ENCODE measurements at regions not wholly inside any gene's neighbourhood (a gene's known extent, or its start where the extent isn't known, plus 50 kb on each side); places are given as distances from the start of the nearest gene placed in this dataset.

DNA sequence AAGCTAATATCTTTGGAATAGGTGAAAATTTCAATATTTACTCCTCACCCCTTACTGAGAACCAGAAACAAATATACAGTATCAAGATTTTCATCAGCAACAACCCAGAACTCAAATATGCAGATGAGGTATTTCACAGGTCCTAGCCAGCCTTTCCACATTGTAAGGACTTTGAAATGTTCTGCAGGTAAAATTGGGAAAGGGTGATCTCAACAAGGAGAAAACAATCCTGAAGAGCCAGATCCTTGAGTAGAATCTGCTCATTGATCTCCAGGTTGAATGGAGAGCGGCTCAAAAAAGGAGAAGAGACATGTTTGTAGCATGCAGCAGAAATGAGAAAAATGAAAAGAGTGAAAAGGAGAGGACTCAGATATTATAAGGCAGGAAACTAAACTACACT lies 493.3 kb upstream of the NAALADL2 start:
- TF ChIP-seq, protein P1, sequence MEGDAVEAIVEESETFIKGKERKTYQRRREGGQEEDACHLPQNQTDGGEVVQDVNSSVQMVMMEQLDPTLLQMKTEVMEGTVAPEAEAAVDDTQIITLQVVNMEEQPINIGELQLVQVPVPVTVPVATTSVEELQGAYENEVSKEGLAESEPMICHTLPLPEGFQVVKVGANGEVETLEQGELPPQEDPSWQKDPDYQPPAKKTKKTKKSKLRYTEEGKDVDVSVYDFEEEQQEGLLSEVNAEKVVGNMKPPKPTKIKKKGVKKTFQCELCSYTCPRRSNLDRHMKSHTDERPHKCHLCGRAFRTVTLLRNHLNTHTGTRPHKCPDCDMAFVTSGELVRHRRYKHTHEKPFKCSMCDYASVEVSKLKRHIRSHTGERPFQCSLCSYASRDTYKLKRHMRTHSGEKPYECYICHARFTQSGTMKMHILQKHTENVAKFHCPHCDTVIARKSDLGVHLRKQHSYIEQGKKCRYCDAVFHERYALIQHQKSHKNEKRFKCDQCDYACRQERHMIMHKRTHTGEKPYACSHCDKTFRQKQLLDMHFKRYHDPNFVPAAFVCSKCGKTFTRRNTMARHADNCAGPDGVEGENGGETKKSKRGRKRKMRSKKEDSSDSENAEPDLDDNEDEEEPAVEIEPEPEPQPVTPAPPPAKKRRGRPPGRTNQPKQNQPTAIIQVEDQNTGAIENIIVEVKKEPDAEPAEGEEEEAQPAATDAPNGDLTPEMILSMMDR (optimal IDR thresholded peaks at IDR 0.05 in 1 of 3, IDR thresholded peaks at IDR 0.05 in 1 of 3, conservative IDR thresholded peaks at IDR 0.05 in 1 of 3; ENCODE audit: extremely low read depth in 1 of 3, insufficient read depth in 2 of 3, low read length in 3 of 3) = no peak
- no peak for TF ChIP-seq EZH2 (IDR thresholded peaks at IDR 0.05; ENCODE audit: low read length)

All from keratinocyte (primary cell).